H9 (cell line): ENCODE measurements at regions not wholly inside any gene's neighbourhood (a gene's known extent, or its start where the extent isn't known, plus 50 kb on each side); places are given as distances from the start of the nearest gene placed in this dataset.
A peak's percentile ranks its signal among the peaks of the same experiment; 100 is the strongest.

Experiments
- DNase-seq: peaks from one replicate; pipeline ENCODE4 v3.0.0-alpha.2; 2017
- H2AFZ ChIP-seq: one replicate; pipeline ENCODE4 v1.6.1; 2013; ENCODE audit warnings: mild to moderate bottlenecking, low read length, control low read depth, moderate library complexity
- H2AK5ac ChIP-seq: 2 replicates; pipeline ENCODE4 v1.6.1; 2013; ENCODE audit warnings: low read length, control low read depth, mixed read lengths; ENCODE audit not compliant: insufficient read length
- H2BK120ac ChIP-seq: one replicate; pipeline ENCODE4 v1.6.1; 2013; ENCODE audit warnings: low read depth, mild to moderate bottlenecking, low read length, control low read depth, inconsistent platforms; ENCODE audit not compliant: poor library complexity, severe bottlenecking
- H2BK12ac ChIP-seq: 2 replicates; pipeline ENCODE4 v1.6.1; 2013; ENCODE audit warnings: low read length, control low read depth, mixed read lengths, low read depth; ENCODE audit not compliant: insufficient read length
- H2BK15ac ChIP-seq: 2 replicates; pipeline ENCODE4 v1.6.1; 2013; ENCODE audit warnings: low read depth, low read length, control low read depth
- H2BK20ac ChIP-seq: one replicate; pipeline ENCODE4 v1.6.1; 2013; ENCODE audit warnings: low read depth, mild to moderate bottlenecking, low read length, control low read depth, inconsistent platforms; ENCODE audit not compliant: poor library complexity, severe bottlenecking
- H2BK5ac ChIP-seq: 2 replicates; pipeline ENCODE4 v1.6.1; 2013; ENCODE audit warnings: low read length, control low read depth, mixed read lengths; ENCODE audit not compliant: insufficient read length
- H3K14ac ChIP-seq: 2 replicates; pipeline ENCODE4 v1.6.1; 2013; ENCODE audit warnings: low read length, control low read depth; ENCODE audit not compliant: insufficient read depth
- H3K18ac ChIP-seq: 2 replicates; pipeline ENCODE4 v1.6.1; 2013; ENCODE audit warnings: low read depth, mild to moderate bottlenecking, mixed read lengths, low read length, control low read depth; ENCODE audit not compliant: insufficient read length
- H3K23ac ChIP-seq: 2 replicates; pipeline ENCODE4 v1.6.1; 2013; ENCODE audit warnings: low read length, control low read depth, mixed read lengths, low read depth; ENCODE audit not compliant: insufficient read length
- H3K23me2 ChIP-seq: 2 replicates; pipeline ENCODE4 v1.6.1; 2013; ENCODE audit warnings: low read depth, mild to moderate bottlenecking, mixed read lengths, low read length, control low read depth; ENCODE audit not compliant: insufficient read length, poor library complexity, severe bottlenecking
- H3K27ac ChIP-seq: 2 replicates; pipeline ENCODE4 v1.5.1; 2013; ENCODE audit warnings: low read length, control low read depth, mixed read lengths, low read depth; ENCODE audit not compliant: insufficient read length
- H3K27me3 ChIP-seq: 2 replicates; pipeline ENCODE4 v1.6.1; 2013; ENCODE audit warnings: low read length, control low read depth, inconsistent platforms; ENCODE audit not compliant: insufficient read depth
- H3K4ac ChIP-seq: 2 replicates; pipeline ENCODE4 v1.6.1; 2013; ENCODE audit warnings: low read depth, mild to moderate bottlenecking, control low read depth, inconsistent platforms, low read length, moderate library complexity
- H3K4me1 ChIP-seq: 2 replicates; pipeline ENCODE4 v1.6.1; 2013; ENCODE audit warnings: low read length, control low read depth, inconsistent platforms; ENCODE audit not compliant: insufficient read depth
- H3K4me2 ChIP-seq: 2 replicates; pipeline ENCODE4 v1.6.1; 2013; ENCODE audit warnings: low read length, control low read depth, mixed read lengths; ENCODE audit not compliant: insufficient read length, insufficient read depth
- H3K56ac ChIP-seq: 2 replicates; pipeline ENCODE4 v1.6.1; 2013; ENCODE audit warnings: low read depth, mild to moderate bottlenecking, mixed read lengths, low read length, control low read depth; ENCODE audit not compliant: insufficient read length
- H3K79me1 ChIP-seq: 2 replicates; pipeline ENCODE4 v1.6.1; 2013; ENCODE audit warnings: low read depth, mild to moderate bottlenecking, moderate library complexity, low read length, control low read depth, inconsistent platforms; ENCODE audit not compliant: insufficient read depth, poor library complexity, severe bottlenecking
- H3K79me2 ChIP-seq: 2 replicates; pipeline ENCODE4 v1.6.1; 2013; ENCODE audit warnings: low read length, control low read depth, inconsistent platforms; ENCODE audit not compliant: insufficient read depth
- H3K9ac ChIP-seq: 2 replicates; pipeline ENCODE4 v1.6.1; 2013; ENCODE audit warnings: low read length, control low read depth, mixed read lengths; ENCODE audit not compliant: insufficient read length; ENCODE audit errors: extremely low read depth
- H3K9me3 ChIP-seq: one replicate; pipeline ENCODE4 v1.6.1; 2013; ENCODE audit warnings: low read depth, low read length, inconsistent platforms; ENCODE audit not compliant: control insufficient read depth
- H3T11ph ChIP-seq: one replicate; pipeline ENCODE4 v1.6.1; 2013; ENCODE audit warnings: mild to moderate bottlenecking, low read length, control low read depth, inconsistent platforms
- H4K20me1 ChIP-seq: one replicate; pipeline ENCODE4 v1.6.1; 2013; ENCODE audit not compliant: control insufficient read depth, insufficient read length, insufficient read depth
- H4K5ac ChIP-seq: 2 replicates; pipeline ENCODE4 v1.6.1; 2013; ENCODE audit warnings: low read depth, mild to moderate bottlenecking, mixed read lengths, low read length, control low read depth; ENCODE audit not compliant: insufficient read length
- H4K8ac ChIP-seq: replicated peaks from 2 replicates; pipeline ENCODE4 v1.6.1; 2013; ENCODE audit warnings: low read length, control low read depth, mixed read lengths, low read depth; ENCODE audit not compliant: insufficient read length
- H4K91ac ChIP-seq: 2 replicates; pipeline ENCODE4 v1.6.1; 2013; ENCODE audit warnings: low read depth, mild to moderate bottlenecking, moderate library complexity, mixed read lengths, low read length, control low read depth; ENCODE audit not compliant: insufficient read length
- H3K27ac Mint-ChIP-seq, 3 experiments: 2 replicates in 2 of 3; 3 replicates in 1 of 3; pipeline ENCODE4 v1.8.0; 2020 to 2021; ENCODE audit warnings: mixed read lengths in 3 of 3, mild to moderate bottlenecking in 1 of 3, moderate library complexity in 1 of 3
- H3K27me3 Mint-ChIP-seq: 2 replicates; pipeline ENCODE4 v1.8.0; 2021; ENCODE audit warnings: low read depth, mild to moderate bottlenecking, moderate library complexity, mixed read lengths
- H3K36me3 Mint-ChIP-seq, 3 experiments: 2 replicates in 2 of 3; 3 replicates in 1 of 3; pipeline ENCODE4 v1.8.0; 2020 to 2021; ENCODE audit warnings: low read depth in 3 of 3, mixed read lengths in 3 of 3; ENCODE audit not compliant: insufficient read depth in 1 of 3
- H3K4me1 Mint-ChIP-seq, 2 experiments: 2 replicates each; pipeline ENCODE4 v1.8.0; 2020; ENCODE audit warnings: mixed read lengths in 2 of 2
- H3K4me3 Mint-ChIP-seq, 2 experiments: 2 replicates in 1 of 2; 3 replicates in 1 of 2; pipeline ENCODE4 v1.8.0; 2020 to 2021; ENCODE audit warnings: mild to moderate bottlenecking in 2 of 2, mixed read lengths in 2 of 2, moderate library complexity in 1 of 2
- H3K9me3 Mint-ChIP-seq, 2 experiments: 2 replicates in 1 of 2; 3 replicates in 1 of 2; pipeline ENCODE4 v1.8.0; 2020; ENCODE audit warnings: mild to moderate bottlenecking in 2 of 2, mixed read lengths in 2 of 2, moderate library complexity in 1 of 2
- CTCF ChIP-seq: fragments of 200-600 bp; sonication (generic); conservative IDR thresholded peaks from 3 replicates; pipeline ENCODE4 v1.8.0; 2021; ENCODE audit warnings: antibody characterized with exemption, mild to moderate bottlenecking
- WGBS: extraction: QIAGEN DNeasy Blood & Tissue Kit; methylation state at CpG from one replicate; pipeline ENCODE4 v1.1.7; 2013; ENCODE audit warnings: missing lambda C conversion rate, low lambda C conversion rate, mixed read lengths; ENCODE audit not compliant: insufficient read length; ENCODE audit errors: extremely low coverage; 5-methylcytosine and 5-hydroxymethylcytosine counted together

GRCh38 chr15:69829974-69830373 lies 267.7 kb downstream of the TLE3 start:
- Histone ChIP-seq H3K4ac (no peak overlapping the region), H3K9ac (no peak overlapping the region), H3K23ac (no peak overlapping the region), H4K20me1 (no peaks in the 10 kb centered on the region), H2BK20ac (no peak overlapping the region), H3T11ph (no peak overlapping the region), H2BK15ac (no peak overlapping the region), H2AFZ (no peak overlapping the region), H2AK5ac (no peak overlapping the region), H2BK120ac (no peak overlapping the region), H3K23me2 (no peaks in the 10 kb centered on the region), H3K56ac (no peak overlapping the region), H3K14ac (no peak overlapping the region), H3K27me3 (no peaks in the 10 kb centered on the region), H3K27ac (no peak overlapping the region), H4K91ac (no peak overlapping the region), H3K4me1 (no peaks in the 10 kb centered on the region), H3K79me1 (no peaks in the 10 kb centered on the region), H2BK12ac (no peak overlapping the region), H3K18ac (no peak overlapping the region), H4K8ac (no peak overlapping the region), H3K4me2 (no peak overlapping the region), H3K9me3 (no peaks in the 10 kb centered on the region), H3K79me2 (no peaks in the 10 kb centered on the region), H4K5ac (no peak overlapping the region), H2BK5ac (no peak overlapping the region)
- Mint-ChIP-seq H3K4me1 (peaks cover 32 to 33% of the 10 kb centered on the region in 2 experiments), H3K36me3 (no peaks in the 10 kb centered on the region; a peak in 1 of 7 replicates), H3K27ac (peak overlapping the region in 1 of 3 experiments; percentile 5; a peak in 1 of 7 replicates), H3K27me3 (peaks cover 10% of the 10 kb centered on the region), H3K9me3 (no peaks in the 10 kb centered on the region; a peak in 1 of 5 replicates), H3K4me3 (no peak overlapping the region)
- TF ChIP-seq CTCF = no peak
- no peak for DNase-seq
- no CpG with 5 or more reads among the region's 3 CpGs for WGBS
